Sigmoid colon (tissue), 4 donors: ENCODE measurements at regions not wholly inside any gene's neighbourhood (a gene's known extent, or its start where the extent isn't known, plus 50 kb on each side); places are given as distances from the start of the nearest gene placed in this dataset.
"Not testable (repeated sequence)": the region's sequence is repeated elsewhere in the genome, so short reads cannot be mapped to it uniquely, and the experiment has no call there.

Source experiments
- EP300 ChIP-seq, 4 donors: sonication (generic); formaldehyde crosslinking; IDR thresholded peaks; one replicate each; pipeline ENCODE4 v1.6.1; 2017; ENCODE audit warnings: antibody characterized with exemption in 4 of 4
- POLR2A ChIP-seq, 2 donors: fragments of 450-650 bp; IDR thresholded peaks; one replicate each; pipeline ENCODE4 v1.6.1; 2016; ENCODE audit warnings: antibody characterized with exemption in 2 of 2, mild to moderate bottlenecking in 2 of 2, moderate library complexity in 2 of 2
- POLR2AphosphoS5 ChIP-seq, 4 donors: sonication (generic); formaldehyde crosslinking; IDR thresholded peaks; one replicate each; pipeline ENCODE4 v1.6.1; 2017; ENCODE audit warnings: antibody characterized with exemption in 4 of 4
- TF ChIP-seq, protein P1 (sequence below), 4 experiments: fragments of 450-650 bp in 3 of 4; fragments of 200-600 bp in 1 of 4; IDR thresholded peaks; one replicate each; pipeline ENCODE4 v1.5.1; 2016 to 2019; ENCODE audit warnings: antibody characterized with exemption in 4 of 4, mild to moderate bottlenecking in 3 of 4, moderate library complexity in 2 of 4

DNA sequence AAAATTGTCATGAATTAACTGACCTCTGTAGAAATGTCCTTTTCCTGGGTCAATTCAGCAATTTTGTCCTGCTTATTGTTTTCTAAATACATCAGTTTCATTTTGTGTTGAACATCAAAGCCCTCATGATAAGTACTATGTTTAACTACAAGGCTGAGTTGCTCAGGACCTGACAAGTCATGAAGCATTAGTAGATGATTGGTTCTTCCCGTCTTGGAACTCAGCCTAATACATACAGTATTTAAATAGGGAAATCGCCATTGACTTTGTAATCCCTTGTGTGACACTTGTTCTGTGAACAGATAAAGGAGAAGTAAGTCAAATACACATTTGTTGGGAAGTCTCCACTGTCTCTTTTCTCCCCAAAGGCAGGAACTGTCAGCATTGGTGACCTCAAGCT lies 109.6 kb upstream of the POMZP3 start:
- TF ChIP-seq, protein P1, sequence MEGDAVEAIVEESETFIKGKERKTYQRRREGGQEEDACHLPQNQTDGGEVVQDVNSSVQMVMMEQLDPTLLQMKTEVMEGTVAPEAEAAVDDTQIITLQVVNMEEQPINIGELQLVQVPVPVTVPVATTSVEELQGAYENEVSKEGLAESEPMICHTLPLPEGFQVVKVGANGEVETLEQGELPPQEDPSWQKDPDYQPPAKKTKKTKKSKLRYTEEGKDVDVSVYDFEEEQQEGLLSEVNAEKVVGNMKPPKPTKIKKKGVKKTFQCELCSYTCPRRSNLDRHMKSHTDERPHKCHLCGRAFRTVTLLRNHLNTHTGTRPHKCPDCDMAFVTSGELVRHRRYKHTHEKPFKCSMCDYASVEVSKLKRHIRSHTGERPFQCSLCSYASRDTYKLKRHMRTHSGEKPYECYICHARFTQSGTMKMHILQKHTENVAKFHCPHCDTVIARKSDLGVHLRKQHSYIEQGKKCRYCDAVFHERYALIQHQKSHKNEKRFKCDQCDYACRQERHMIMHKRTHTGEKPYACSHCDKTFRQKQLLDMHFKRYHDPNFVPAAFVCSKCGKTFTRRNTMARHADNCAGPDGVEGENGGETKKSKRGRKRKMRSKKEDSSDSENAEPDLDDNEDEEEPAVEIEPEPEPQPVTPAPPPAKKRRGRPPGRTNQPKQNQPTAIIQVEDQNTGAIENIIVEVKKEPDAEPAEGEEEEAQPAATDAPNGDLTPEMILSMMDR (IDR thresholded peaks at IDR 0.05), result not testable (repeated sequence)
- not testable (repeated sequence) for TF ChIP-seq POLR2AphosphoS5, POLR2A, EP300 (IDR thresholded peaks at IDR 0.05)
